H9 (cell line): ENCODE measurements at regions not wholly inside any gene's neighbourhood (a gene's known extent, or its start where the extent isn't known, plus 50 kb on each side); places are given as distances from the start of the nearest gene placed in this dataset.

Experiments used
- DNase-seq: peaks from one replicate; pipeline ENCODE4 v3.0.0-alpha.2; 2017
- H2AFZ ChIP-seq: one replicate; pipeline ENCODE4 v1.6.1; 2013; ENCODE audit warnings: mild to moderate bottlenecking, low read length, control low read depth, moderate library complexity
- H2AK5ac ChIP-seq: 2 replicates; pipeline ENCODE4 v1.6.1; 2013; ENCODE audit warnings: low read length, control low read depth, mixed read lengths; ENCODE audit not compliant: insufficient read length
- H2BK120ac ChIP-seq: one replicate; pipeline ENCODE4 v1.6.1; 2013; ENCODE audit warnings: low read depth, mild to moderate bottlenecking, low read length, control low read depth, inconsistent platforms; ENCODE audit not compliant: poor library complexity, severe bottlenecking
- H2BK12ac ChIP-seq: 2 replicates; pipeline ENCODE4 v1.6.1; 2013; ENCODE audit warnings: low read length, control low read depth, mixed read lengths, low read depth; ENCODE audit not compliant: insufficient read length
- H2BK15ac ChIP-seq: 2 replicates; pipeline ENCODE4 v1.6.1; 2013; ENCODE audit warnings: low read depth, low read length, control low read depth
- H2BK20ac ChIP-seq: one replicate; pipeline ENCODE4 v1.6.1; 2013; ENCODE audit warnings: low read depth, mild to moderate bottlenecking, low read length, control low read depth, inconsistent platforms; ENCODE audit not compliant: poor library complexity, severe bottlenecking
- H2BK5ac ChIP-seq: 2 replicates; pipeline ENCODE4 v1.6.1; 2013; ENCODE audit warnings: low read length, control low read depth, mixed read lengths; ENCODE audit not compliant: insufficient read length
- H3K14ac ChIP-seq: 2 replicates; pipeline ENCODE4 v1.6.1; 2013; ENCODE audit warnings: low read length, control low read depth; ENCODE audit not compliant: insufficient read depth
- H3K18ac ChIP-seq: 2 replicates; pipeline ENCODE4 v1.6.1; 2013; ENCODE audit warnings: low read depth, mild to moderate bottlenecking, mixed read lengths, low read length, control low read depth; ENCODE audit not compliant: insufficient read length
- H3K23ac ChIP-seq: 2 replicates; pipeline ENCODE4 v1.6.1; 2013; ENCODE audit warnings: low read length, control low read depth, mixed read lengths, low read depth; ENCODE audit not compliant: insufficient read length
- H3K23me2 ChIP-seq: 2 replicates; pipeline ENCODE4 v1.6.1; 2013; ENCODE audit warnings: low read depth, mild to moderate bottlenecking, mixed read lengths, low read length, control low read depth; ENCODE audit not compliant: insufficient read length, poor library complexity, severe bottlenecking
- H3K27ac ChIP-seq: 2 replicates; pipeline ENCODE4 v1.5.1; 2013; ENCODE audit warnings: low read length, control low read depth, mixed read lengths, low read depth; ENCODE audit not compliant: insufficient read length
- H3K27me3 ChIP-seq: 2 replicates; pipeline ENCODE4 v1.6.1; 2013; ENCODE audit warnings: low read length, control low read depth, inconsistent platforms; ENCODE audit not compliant: insufficient read depth
- H3K4ac ChIP-seq: 2 replicates; pipeline ENCODE4 v1.6.1; 2013; ENCODE audit warnings: low read depth, mild to moderate bottlenecking, control low read depth, inconsistent platforms, low read length, moderate library complexity
- H3K4me1 ChIP-seq: 2 replicates; pipeline ENCODE4 v1.6.1; 2013; ENCODE audit warnings: low read length, control low read depth, inconsistent platforms; ENCODE audit not compliant: insufficient read depth
- H3K4me2 ChIP-seq: 2 replicates; pipeline ENCODE4 v1.6.1; 2013; ENCODE audit warnings: low read length, control low read depth, mixed read lengths; ENCODE audit not compliant: insufficient read length, insufficient read depth
- H3K56ac ChIP-seq: 2 replicates; pipeline ENCODE4 v1.6.1; 2013; ENCODE audit warnings: low read depth, mild to moderate bottlenecking, mixed read lengths, low read length, control low read depth; ENCODE audit not compliant: insufficient read length
- H3K79me1 ChIP-seq: 2 replicates; pipeline ENCODE4 v1.6.1; 2013; ENCODE audit warnings: low read depth, mild to moderate bottlenecking, moderate library complexity, low read length, control low read depth, inconsistent platforms; ENCODE audit not compliant: insufficient read depth, poor library complexity, severe bottlenecking
- H3K79me2 ChIP-seq: 2 replicates; pipeline ENCODE4 v1.6.1; 2013; ENCODE audit warnings: low read length, control low read depth, inconsistent platforms; ENCODE audit not compliant: insufficient read depth
- H3K9ac ChIP-seq: 2 replicates; pipeline ENCODE4 v1.6.1; 2013; ENCODE audit warnings: low read length, control low read depth, mixed read lengths; ENCODE audit not compliant: insufficient read length; ENCODE audit errors: extremely low read depth
- H3K9me3 ChIP-seq: one replicate; pipeline ENCODE4 v1.6.1; 2013; ENCODE audit warnings: low read depth, low read length, inconsistent platforms; ENCODE audit not compliant: control insufficient read depth
- H3T11ph ChIP-seq: one replicate; pipeline ENCODE4 v1.6.1; 2013; ENCODE audit warnings: mild to moderate bottlenecking, low read length, control low read depth, inconsistent platforms
- H4K20me1 ChIP-seq: one replicate; pipeline ENCODE4 v1.6.1; 2013; ENCODE audit not compliant: control insufficient read depth, insufficient read length, insufficient read depth
- H4K5ac ChIP-seq: 2 replicates; pipeline ENCODE4 v1.6.1; 2013; ENCODE audit warnings: low read depth, mild to moderate bottlenecking, mixed read lengths, low read length, control low read depth; ENCODE audit not compliant: insufficient read length
- H4K8ac ChIP-seq: replicated peaks from 2 replicates; pipeline ENCODE4 v1.6.1; 2013; ENCODE audit warnings: low read length, control low read depth, mixed read lengths, low read depth; ENCODE audit not compliant: insufficient read length
- H4K91ac ChIP-seq: 2 replicates; pipeline ENCODE4 v1.6.1; 2013; ENCODE audit warnings: low read depth, mild to moderate bottlenecking, moderate library complexity, mixed read lengths, low read length, control low read depth; ENCODE audit not compliant: insufficient read length
- H3K27ac Mint-ChIP-seq, 3 experiments: 2 replicates in 2 of 3; 3 replicates in 1 of 3; pipeline ENCODE4 v1.8.0; 2020 to 2021; ENCODE audit warnings: mixed read lengths in 3 of 3, mild to moderate bottlenecking in 1 of 3, moderate library complexity in 1 of 3
- H3K27me3 Mint-ChIP-seq: 2 replicates; pipeline ENCODE4 v1.8.0; 2021; ENCODE audit warnings: low read depth, mild to moderate bottlenecking, moderate library complexity, mixed read lengths
- H3K36me3 Mint-ChIP-seq, 3 experiments: 2 replicates in 2 of 3; 3 replicates in 1 of 3; pipeline ENCODE4 v1.8.0; 2020 to 2021; ENCODE audit warnings: low read depth in 3 of 3, mixed read lengths in 3 of 3; ENCODE audit not compliant: insufficient read depth in 1 of 3
- H3K4me1 Mint-ChIP-seq, 2 experiments: 2 replicates each; pipeline ENCODE4 v1.8.0; 2020; ENCODE audit warnings: mixed read lengths in 2 of 2
- H3K4me3 Mint-ChIP-seq, 2 experiments: 2 replicates in 1 of 2; 3 replicates in 1 of 2; pipeline ENCODE4 v1.8.0; 2020 to 2021; ENCODE audit warnings: mild to moderate bottlenecking in 2 of 2, mixed read lengths in 2 of 2, moderate library complexity in 1 of 2
- H3K9me3 Mint-ChIP-seq, 2 experiments: 2 replicates in 1 of 2; 3 replicates in 1 of 2; pipeline ENCODE4 v1.8.0; 2020; ENCODE audit warnings: mild to moderate bottlenecking in 2 of 2, mixed read lengths in 2 of 2, moderate library complexity in 1 of 2
- CTCF ChIP-seq: fragments of 200-600 bp; sonication (generic); conservative IDR thresholded peaks from 3 replicates; pipeline ENCODE4 v1.8.0; 2021; ENCODE audit warnings: antibody characterized with exemption, mild to moderate bottlenecking
- WGBS: extraction: QIAGEN DNeasy Blood & Tissue Kit; methylation state at CpG from one replicate; pipeline ENCODE4 v1.1.7; 2013; ENCODE audit warnings: missing lambda C conversion rate, low lambda C conversion rate, mixed read lengths; ENCODE audit not compliant: insufficient read length; ENCODE audit errors: extremely low coverage; 5-methylcytosine and 5-hydroxymethylcytosine counted together

GRCh38 chr7:52506325-52506724 lies 529.1 kb upstream of the POM121L12 start:
- Histone ChIP-seq H3T11ph (no peak overlapping the region), H3K4me1 (no peaks in the 10 kb centered on the region), H3K23me2 (no peaks in the 10 kb centered on the region), H3K79me2 (no peaks in the 10 kb centered on the region), H4K5ac (no peak overlapping the region), H2AFZ (no peak overlapping the region), H3K4me2 (no peak overlapping the region), H3K79me1 (no peaks in the 10 kb centered on the region), H3K27ac (no peak overlapping the region), H2AK5ac (no peak overlapping the region), H2BK20ac (no peak overlapping the region), H2BK120ac (no peak overlapping the region), H2BK15ac (no peak overlapping the region), H3K9me3 (no peaks in the 10 kb centered on the region), H4K20me1 (no peaks in the 10 kb centered on the region), H3K18ac (no peak overlapping the region), H2BK5ac (no peak overlapping the region), H3K27me3 (no peaks in the 10 kb centered on the region), H4K8ac (no peak overlapping the region), H3K14ac (no peak overlapping the region), H2BK12ac (no peak overlapping the region), H4K91ac (no peak overlapping the region), H3K9ac (no peak overlapping the region), H3K23ac (no peak overlapping the region), H3K4ac (no peak overlapping the region), H3K56ac (no peak overlapping the region)
- WGBS = no CpG with 5 or more reads among the region's 2 CpGs
- Mint-ChIP-seq H3K27ac (no peak overlapping the region), H3K4me3 (no peak overlapping the region), H3K9me3 (no peaks in the 10 kb centered on the region), H3K4me1 (0 out of 4 replicates have a peak, but pooled peaks cover 0 to 3% of the 10 kb centered on the region in 2 experiments), H3K27me3 (no peaks in the 10 kb centered on the region), H3K36me3 (no peaks in the 10 kb centered on the region)
- DNase-seq = no peak
- TF ChIP-seq CTCF = no peak
